Ovary (tissue), 7 donors: ENCODE measurements at regions not wholly inside any gene's neighbourhood (a gene's known extent, or its start where the extent isn't known, plus 50 kb on each side); places are given as distances from the start of the nearest gene placed in this dataset.

Experiments used
- DNase-seq, 5 donors: peaks; one replicate each; pipeline ENCODE4 v3.0.0-alpha.2; 2019 to 2020
- H3K27ac ChIP-seq, 2 donors: fragments of 200-600 bp; one replicate each; pipeline versions ENCODE4 v1.5.1 to v1.8.0; 2019 to 2022
- H3K27me3 ChIP-seq: fragments of 200-600 bp; one replicate; pipeline ENCODE4 v1.8.0; 2022
- H3K36me3 ChIP-seq: fragments of 200-600 bp; sonication (generic); one replicate; pipeline ENCODE4 v1.5.1; 2019
- H3K4me1 ChIP-seq: one replicate; pipeline ENCODE4 v1.8.1; 2013; ENCODE audit warnings: mild to moderate bottlenecking, moderate library complexity; ENCODE audit not compliant: insufficient read depth
- H3K4me3 ChIP-seq: fragments of 200-600 bp; sonication (generic); one replicate; pipeline ENCODE4 v1.5.1; 2017
- H3K9me3 ChIP-seq, 2 donors: fragments of 200-600 bp in 1 of 2; sonication (generic) in 1 of 2; one replicate each; pipeline versions ENCODE4 v1.5.1 to v1.8.1; 2013 to 2019; ENCODE audit warnings: mild to moderate bottlenecking in 1 of 2, moderate library complexity in 1 of 2
- EP300 ChIP-seq: sonication (generic); formaldehyde crosslinking; IDR thresholded peaks from one replicate; pipeline ENCODE4 v1.6.1; 2017; ENCODE audit warnings: antibody characterized with exemption
- POLR2A ChIP-seq: fragments of 450-650 bp; IDR thresholded peaks from one replicate; pipeline ENCODE4 v1.6.1; 2017; ENCODE audit warnings: antibody characterized with exemption, mild to moderate bottlenecking, moderate library complexity
- WGBS, 3 donors: extraction: QIAGEN DNeasy Blood & Tissue Kit in 1 of 3; methylation state at CpG; one replicate each; pipeline versions ENCODE4 v1.1.5 to v1.1.7; 2013 to 2017; 5-methylcytosine and 5-hydroxymethylcytosine counted together
- intact Hi-C, 4 donors: fragments of 100-400 bp; cut with DNase I; formaldehyde crosslinking; loops; one replicate each; pipeline versions ENCODE4 v1.11.0 to v1.15.1; 2022 to 2023
- TF ChIP-seq, protein P1 (sequence below), 3 donors: fragments of 450-650 bp in 2 of 3; fragments of 200-600 bp in 1 of 3; IDR thresholded peaks; one replicate each; pipeline versions ENCODE4 v1.5.1 to v1.8.0; 2016 to 2022; ENCODE audit warnings: antibody characterized with exemption in 3 of 3, mild to moderate bottlenecking in 1 of 3
- donor health status: DM: no; HTN: no; CAD: no; lungs with moderate emphysema.
- donor health status: DM: no; HTN: no; CAD: no.
- donor health status: Bipolar disorder and iron deficiency.
- donor health status: DM: no; HTN: no; CAD: no.
- donor health status: DM: yes; HTN: yes; CAD: no.

DNA sequence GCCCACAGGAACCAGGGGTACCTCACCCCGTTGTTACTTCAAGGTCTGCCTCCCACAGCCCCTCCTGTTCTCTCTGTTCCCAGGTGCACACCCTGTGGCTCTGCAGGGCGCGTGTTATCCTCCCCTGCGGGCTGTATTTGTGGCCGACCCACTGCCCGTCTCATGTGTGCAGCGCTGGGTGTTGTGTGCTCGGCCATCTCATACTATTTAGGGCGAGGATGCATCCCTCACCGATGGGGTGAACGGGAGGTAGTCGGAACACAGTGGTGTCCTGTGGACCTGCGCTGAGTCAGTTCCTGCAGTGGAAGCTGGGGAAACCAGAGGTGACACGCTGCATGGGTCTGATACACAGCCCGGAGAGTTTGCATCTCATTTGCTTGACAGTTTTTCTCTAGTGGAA is 94.5 kb upstream of the SULF2 start:
- intact Hi-C loops = no loop called here
- no peaks in the 10 kb centered on the region for H3K9me3 ChIP-seq
- H3K27ac ChIP-seq = no peak overlapping the region
- peaks cover 7% of the 10 kb centered on the region for H3K4me1 ChIP-seq
- TF ChIP-seq EP300 (no peak), POLR2A (no peak)
- TF ChIP-seq, protein P1, sequence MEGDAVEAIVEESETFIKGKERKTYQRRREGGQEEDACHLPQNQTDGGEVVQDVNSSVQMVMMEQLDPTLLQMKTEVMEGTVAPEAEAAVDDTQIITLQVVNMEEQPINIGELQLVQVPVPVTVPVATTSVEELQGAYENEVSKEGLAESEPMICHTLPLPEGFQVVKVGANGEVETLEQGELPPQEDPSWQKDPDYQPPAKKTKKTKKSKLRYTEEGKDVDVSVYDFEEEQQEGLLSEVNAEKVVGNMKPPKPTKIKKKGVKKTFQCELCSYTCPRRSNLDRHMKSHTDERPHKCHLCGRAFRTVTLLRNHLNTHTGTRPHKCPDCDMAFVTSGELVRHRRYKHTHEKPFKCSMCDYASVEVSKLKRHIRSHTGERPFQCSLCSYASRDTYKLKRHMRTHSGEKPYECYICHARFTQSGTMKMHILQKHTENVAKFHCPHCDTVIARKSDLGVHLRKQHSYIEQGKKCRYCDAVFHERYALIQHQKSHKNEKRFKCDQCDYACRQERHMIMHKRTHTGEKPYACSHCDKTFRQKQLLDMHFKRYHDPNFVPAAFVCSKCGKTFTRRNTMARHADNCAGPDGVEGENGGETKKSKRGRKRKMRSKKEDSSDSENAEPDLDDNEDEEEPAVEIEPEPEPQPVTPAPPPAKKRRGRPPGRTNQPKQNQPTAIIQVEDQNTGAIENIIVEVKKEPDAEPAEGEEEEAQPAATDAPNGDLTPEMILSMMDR (IDR thresholded peaks at IDR 0.05) = no peak
- WGBS, 3 donors = 92 to 98% (median 94%) methylated on average over 15 of the region's 15 CpGs
- no peak for DNase-seq
- H3K36me3 ChIP-seq = no peaks in the 10 kb centered on the region
- no peaks in the 10 kb centered on the region for H3K27me3 ChIP-seq
- H3K4me3 ChIP-seq = no peak overlapping the region

- TF ChIP-seq, protein P1 (IDR thresholded peaks at IDR 0.05) = no peak
- TF ChIP-seq POLR2A = no peak
- TF ChIP-seq EP300 = no peak
- Histone ChIP-seq H3K36me3 (no peaks in the 10 kb centered on the region), H3K4me3 (no peak overlapping the region), H3K27ac (no peak overlapping the region), H3K27me3 (no peaks in the 10 kb centered on the region), H3K9me3 (no peaks in the 10 kb centered on the region), H3K4me1 (peaks cover 7% of the 10 kb centered on the region)
- intact Hi-C loops = no loop called here
- no peak for DNase-seq
- 83 to 88% (median 88%) methylated on average over 6 of the region's 6 CpGs for WGBS, 3 donors
Observed at GRCh38 chr20:47878601-47879027, 93.3 kb upstream of the SULF2 start.

- WGBS, 3 donors = 71 to 87% (median 79%) methylated on average over 5 of the region's 5 CpGs
- TF ChIP-seq, protein P1 (IDR thresholded peaks at IDR 0.05) = no peak
- no peaks in the 10 kb centered on the region for H3K9me3 ChIP-seq
- no peak for DNase-seq
- H3K4me1 ChIP-seq = peaks cover 7% of the 10 kb centered on the region
- no peak overlapping the region for H3K27ac ChIP-seq
- no peaks in the 10 kb centered on the region for H3K36me3 ChIP-seq
- intact Hi-C loops = no loop called here
- H3K4me3 ChIP-seq = no peak overlapping the region
- H3K27me3 ChIP-seq = no peaks in the 10 kb centered on the region
Observed at GRCh38 chr20:47876311-47877088, 91.2 kb upstream of the SULF2 start.

GRCh38 chr20:47875297-47876025 is 90.2 kb upstream of the SULF2 start:
- peaks cover 7% of the 10 kb centered on the region for H3K4me1 ChIP-seq
- no peaks in the 10 kb centered on the region for H3K36me3 ChIP-seq
- H3K9me3 ChIP-seq = no peaks in the 10 kb centered on the region
- TF ChIP-seq POLR2A (no peak), EP300 (no peak)
- TF ChIP-seq, protein P1 (IDR thresholded peaks at IDR 0.05) = no peak
- WGBS, 3 donors = 19 to 22% (median 20%) methylated on average over 13 of the region's 13 CpGs
- intact Hi-C loops = no loop called here
- DNase-seq = peak in 2 of 5 donors; percentile 33 to 59
- H3K27me3 ChIP-seq = no peaks in the 10 kb centered on the region
- H3K4me3 ChIP-seq = no peak overlapping the region
- no peak overlapping the region for H3K27ac ChIP-seq
